Astrocyte of the spinal cord (primary cell): ENCODE measurements at regions not wholly inside any gene's neighbourhood (a gene's known extent, or its start where the extent isn't known, plus 50 kb on each side); places are given as distances from the start of the nearest gene placed in this dataset.

ENCODE experiments used
- DNase-seq: peaks from one replicate; pipeline ENCODE4 v3.0.0; 2011; ENCODE audit warnings: low read depth, low spot score
- H3K4me3 ChIP-seq: 2 replicates; pipeline ENCODE4 v1.5.1; 2011; ENCODE audit warnings: low read depth, mild to moderate bottlenecking, low read length, moderate library complexity
- CTCF ChIP-seq: IDR thresholded peaks from 2 replicates; pipeline ENCODE4 v1.5.1; 2012; ENCODE audit warnings: low read depth, mild to moderate bottlenecking, low read length, inconsistent platforms
- in situ Hi-C: cut with HindIII; loops from 2 replicates; pipeline ENCODE4 v1.10.0; 2017; ENCODE audit warnings: low sequenced_read_pairs

GRCh38 chr14:92254786-92255185, 68.2 kb upstream of the SLC24A4 start:
- peak; percentile 21 for DNase-seq
- no peak for TF ChIP-seq CTCF
- in situ Hi-C loops: no loop called here
- no peak overlapping the region for H3K4me3 ChIP-seq

GRCh38 chr14:92258934-92259333, 64.0 kb upstream of the SLC24A4 start:
- H3K4me3 ChIP-seq: no peak overlapping the region
- in situ Hi-C loops: no loop called here
- TF ChIP-seq CTCF: no peak
- DNase-seq: no peak

GRCh38 chr14:92259613-92260357, 63.2 kb upstream of the SLC24A4 start:
- no peak for TF ChIP-seq CTCF
- in situ Hi-C loops: no loop called here
- no peak for DNase-seq
- H3K4me3 ChIP-seq: no peak overlapping the region

- in situ Hi-C loops: no loop called here
- no peak for TF ChIP-seq CTCF
- no peak for DNase-seq
- no peak overlapping the region for H3K4me3 ChIP-seq
These were observed 59.3 kb upstream of the SLC24A4 start for GRCh38 chr14:92263681-92264080.

- in situ Hi-C loops: no loop called here
- H3K4me3 ChIP-seq: no peak overlapping the region
- no peak for TF ChIP-seq CTCF
- no peak for DNase-seq
These were observed 58.8 kb upstream of the SLC24A4 start for GRCh38 chr14:92264195-92264594.

- H3K4me3 ChIP-seq: no peak overlapping the region
- no peak for DNase-seq
- TF ChIP-seq CTCF: no peak
- in situ Hi-C loops: no loop called here
These were observed 56.7 kb upstream of the SLC24A4 start for GRCh38 chr14:92266216-92266615.
